K562 (cell line): ENCODE measurements at regions not wholly inside any gene's neighbourhood (a gene's known extent, or its start where the extent isn't known, plus 50 kb on each side); places are given as distances from the start of the nearest gene placed in this dataset.

Source experiments
- ATAC-seq: fragments of 200-7000 bp; cut with Tn5 transposase; 3 replicates; pipeline ENCODE4 v1.9.1; 2020; ENCODE audit warnings: moderate library complexity
- BruUV-seq: library from RNA; stranded (reverse); fragments of 400-500 nt; replicated peaks from 2 replicates; lab custom pipeline; 2021; lab: Mats Ljungman, UMichigan
- CTCF ChIA-PET: fragments of 300-600 bp; formaldehyde crosslinking; extraction: SDS; loops from one replicate; lab custom pipeline; 2021; ENCODE audit warnings: low intra/inter-chr PET ratio; lab: Yijun Ruan, JAX
- POLR2A ChIA-PET: fragments of 300-600, 350-650 bp; sonication (Branson Sonifier 250); formaldehyde crosslinking; extraction: SDS; loops from one replicate; lab custom pipeline; 2021; ENCODE audit warnings: antibody characterized with exemption, inconsistent platforms; lab: Yijun Ruan, JAX
- DNase-seq, 4 experiments: peaks; one replicate each; pipeline versions ENCODE4 v3.0.0 to v3.0.0-alpha.2; 2011 to 2018; ENCODE audit warnings: low spot score in 3 of 4, mixed read lengths in 3 of 4; ENCODE audit errors: extremely low read depth in 1 of 4
- FAIRE-seq: peaks from 2 replicates; lab custom pipeline; 2011; peaks lifted over from hg19 to GRCh38; lab: Jason Lieb, UNC
- H2AFZ ChIP-seq: 2 replicates; pipeline ENCODE4 v1.6.0; 2011; ENCODE audit warnings: low read depth, low read length, control low read depth, inconsistent platforms
- H3K27ac ChIP-seq: fragments of 200-600 bp; 3 replicates; pipeline ENCODE4 v1.8.0; 2011; ENCODE audit warnings: low read depth, mild to moderate bottlenecking, control low read depth, inconsistent platforms, low read length, moderate library complexity, mixed read lengths; ENCODE audit errors: extremely low read depth
- H3K27me3 ChIP-seq, 2 experiments: fragments of 300-600 bp in 1 of 2; 2 replicates in 1 of 2; 3 replicates in 1 of 2; pipeline versions ENCODE4 v1.6.0 to v1.8.0; 2011; ENCODE audit warnings: inconsistent platforms in 2 of 2, low read length in 2 of 2, mild to moderate bottlenecking in 1 of 2, mixed read lengths in 1 of 2, moderate library complexity in 1 of 2; ENCODE audit not compliant: control insufficient read depth in 2 of 2, insufficient read depth in 2 of 2
- H3K36me3 ChIP-seq: fragments of 300-600 bp; 3 replicates; pipeline ENCODE4 v1.8.0; 2011; ENCODE audit warnings: mild to moderate bottlenecking, low read length, inconsistent platforms; ENCODE audit not compliant: control insufficient read depth, insufficient read depth
- H3K4me1 ChIP-seq, 2 experiments: fragments of 200-600 bp in 1 of 2; replicated peaks in 1 of 2; 2 replicates in 1 of 2; 3 replicates in 1 of 2; pipeline versions ENCODE4 v1.5.1 to v1.8.0; 2011; ENCODE audit warnings: inconsistent platforms in 2 of 2, low read length in 2 of 2, mild to moderate bottlenecking in 1 of 2, mixed read lengths in 1 of 2, moderate library complexity in 1 of 2; ENCODE audit not compliant: control insufficient read depth in 2 of 2, insufficient read depth in 2 of 2
- H3K4me2 ChIP-seq: 2 replicates; pipeline ENCODE4 v1.6.1; 2011; ENCODE audit warnings: low read length, control low read depth, inconsistent platforms, mixed read lengths; ENCODE audit not compliant: insufficient read depth
- H3K4me3 ChIP-seq: fragments of 200-600 bp; sonication (generic), shearing (Covaris generic); 2 replicates; pipeline ENCODE4 v1.5.1; 2016; ENCODE audit warnings: control low read depth, inconsistent platforms
- H3K79me2 ChIP-seq: fragments of 200-600 bp; 3 replicates; pipeline ENCODE4 v1.8.0; 2011; ENCODE audit warnings: low read length, inconsistent platforms; ENCODE audit not compliant: control insufficient read depth, insufficient read depth
- H3K9ac ChIP-seq, 2 experiments: 2 replicates each; pipeline versions ENCODE4 v1.6.0 to v1.6.1; 2011; ENCODE audit warnings: low read depth in 2 of 2, low read length in 2 of 2, control low read depth in 1 of 2, inconsistent platforms in 1 of 2, mild to moderate bottlenecking in 1 of 2, mixed read lengths in 1 of 2; ENCODE audit not compliant: insufficient read depth in 1 of 2
- H3K9me1 ChIP-seq: one replicate; pipeline ENCODE4 v1.6.0; 2011; ENCODE audit warnings: inconsistent platforms, mild to moderate bottlenecking, low read length, moderate library complexity; ENCODE audit not compliant: control insufficient read depth, insufficient read depth
- H3K9me3 ChIP-seq: replicated peaks from 2 replicates; pipeline ENCODE4 v1.5.1; 2011; ENCODE audit warnings: low read depth, low read length, inconsistent platforms; ENCODE audit not compliant: control insufficient read depth, insufficient read depth
- H4K20me1 ChIP-seq: replicated peaks from 2 replicates; pipeline ENCODE4 v1.6.1; 2011; ENCODE audit warnings: low read length, inconsistent platforms, mixed read lengths; ENCODE audit not compliant: control insufficient read depth, insufficient read depth
- ARID3B ChIP-seq: fragments of 250-450 bp; sonication (Bioruptor Pico); IDR thresholded peaks from 2 replicates; pipeline ENCODE4 v1.4.0; 2020; ENCODE audit warnings: borderline replicate concordance
- LARP7 ChIP-seq: fragments of 450-650 bp; IDR thresholded peaks from 2 replicates; pipeline ENCODE4 v1.6.1; 2016
- PTTG1 ChIP-seq: fragments of 450-650 bp; IDR thresholded peaks from 2 replicates; pipeline ENCODE4 v1.6.1; 2016; ENCODE audit warnings: low read depth, mild to moderate bottlenecking, missing genetic modification characterization, missing compliant biosample characterization
- SOX6 ChIP-seq: fragments of 450-650 bp; IDR thresholded peaks from 2 replicates; pipeline ENCODE4 v1.6.1; 2014; ENCODE audit warnings: mild to moderate bottlenecking
- SPI1 ChIP-seq: IDR thresholded peaks from 2 replicates; pipeline ENCODE4 v1.6.1; 2011; ENCODE audit warnings: low read depth, low read length, control low read depth, borderline replicate concordance
- TCF7 ChIP-seq: sonication (generic); IDR thresholded peaks from 2 replicates; pipeline ENCODE4 v1.6.1; 2016; ENCODE audit warnings: antibody characterized with exemption, borderline replicate concordance
- UBTF ChIP-seq, 2 experiments: IDR thresholded peaks; 2 replicates each; pipeline ENCODE4 v1.6.1; 2012; ENCODE audit warnings: improper control_type of control experiment in 2 of 2, low read depth in 2 of 2, low read length in 2 of 2, borderline replicate concordance in 1 of 2
- ZBTB11 ChIP-seq, 3 experiments: fragments of 200-800 bp in 1 of 3; fragments of 250-450 bp in 1 of 3; fragments of 450-650 bp in 1 of 3; sonication (Bioruptor Pico) in 1 of 3; sonication (Bioruptor generic) in 1 of 3; formaldehyde crosslinking in 1 of 3; IDR thresholded peaks; 2 replicates each; pipeline versions ENCODE4 v1.6.1 to v1.8.0; 2016 to 2022; ENCODE audit warnings: mild to moderate bottlenecking in 2 of 3, missing genetic modification characterization in 2 of 3, missing compliant biosample characterization in 1 of 3, moderate library complexity in 1 of 3
- ZMIZ1 ChIP-seq, 2 experiments: fragments of 150-350 bp in 1 of 2; IDR thresholded peaks; 2 replicates each; pipeline ENCODE4 v1.6.1; 2012 to 2016; ENCODE audit warnings: low read depth in 2 of 2, low read length in 2 of 2, mild to moderate bottlenecking in 1 of 2, moderate library complexity in 1 of 2
- ZNF121 ChIP-seq: sonication (generic); formaldehyde crosslinking; conservative IDR thresholded peaks from 2 replicates; pipeline ENCODE4 v1.8.0; 2022; ENCODE audit warnings: missing genetic modification reagents
- ZZZ3 ChIP-seq: fragments of 450-650 bp; IDR thresholded peaks from 2 replicates; pipeline ENCODE4 v1.6.1; 2016; ENCODE audit warnings: antibody characterized with exemption, mild to moderate bottlenecking, moderate library complexity
- WGBS: fragments of 100-300 bp; shearing (Covaris generic); methylation state at CpG from one replicate; pipeline ENCODE4 v1.1.6; 2016; ENCODE audit warnings: low coverage, mixed read lengths; ENCODE audit not compliant: insufficient coverage; ENCODE audit errors: missing lambda C conversion rate; 5-methylcytosine and 5-hydroxymethylcytosine counted together
- in situ Hi-C: fragments of 300-500 bp; cut with MboI; formaldehyde crosslinking; loops from 4 replicates; pipeline ENCODE4 v1.15.0; 2018; ENCODE audit warnings: inconsistent platforms, mixed read lengths
- intact Hi-C: fragments of 100-400 bp; cut with micrococcal nuclease; formaldehyde crosslinking; loops from 2 replicates; pipeline ENCODE4 v1.14.2; 2022

- no peaks in the 10 kb centered on the region for H3K36me3 ChIP-seq
- H3K9me1 ChIP-seq: no peaks in the 10 kb centered on the region
- no TSS peak for BruUV-seq
- in situ Hi-C loops: no loop called here
- POLR2A ChIA-PET: interaction anchor here (0.5 to 0.6 kb wide), 2 partner anchors 569 to 1047 kb away, joined by 3 read pairs; no protein-coding TSS in a partner anchor
- H3K4me1 ChIP-seq: no peaks in the 10 kb centered on the region
- H3K9me3 ChIP-seq: no peaks in the 10 kb centered on the region
- no peaks in the 10 kb centered on the region for H3K79me2 ChIP-seq
- H3K4me2 ChIP-seq: no peak overlapping the region
- peaks cover 0 to 4% of the 10 kb centered on the region in 2 experiments; a peak in 2 of 5 replicates for H3K27me3 ChIP-seq
- ATAC-seq (no peak), FAIRE-seq (no peak), DNase-seq (no peak)
- H3K9ac ChIP-seq: no peak overlapping the region
- no peak overlapping the region for H3K4me3 ChIP-seq
- no peak overlapping the region for H3K27ac ChIP-seq
- no peaks in the 10 kb centered on the region for H4K20me1 ChIP-seq
- intact Hi-C loops: no loop called here
- WGBS: 1% methylated on average over 7 of the region's 7 CpGs
- no peak overlapping the region for H2AFZ ChIP-seq
- CTCF ChIA-PET: no interaction called here
- TF ChIP-seq ZBTB11 (CRISPR knock-in tag; IDR thresholded peaks at IDR 0.05) (no peak), UBTF (IDR thresholded peaks at IDR 0.05; ENCODE audit: borderline replicate concordance in 1 of 2, low read depth in 2 of 2, low read length in 2 of 2) (no peak), PTTG1 (no peak), ZNF121 (CRISPR knock-in tag) (no peak), TCF7 (no peak), ARID3B (CRISPR knock-in tag) (no peak), SOX6 (no peak), ZZZ3 (no peak), ZMIZ1 (IDR thresholded peaks at IDR 0.05; ENCODE audit: low read depth in 2 of 2, low read length in 2 of 2) (no peak), LARP7 (no peak), SPI1 (no peak)
These were observed 286.0 kb downstream of the ICE1 start for GRCh38 chr5:5708367-5708919.
